Thyroid gland (tissue), 4 donors: ENCODE measurements at regions not wholly inside any gene's neighbourhood (a gene's known extent, or its start where the extent isn't known, plus 50 kb on each side); places are given as distances from the start of the nearest gene placed in this dataset.

Experiments used
- CTCF ChIP-seq, 6 experiments: fragments of 200-600 bp in 3 of 6; fragments of 450-650 bp in 3 of 6; sonication (generic) in 3 of 6; IDR thresholded peaks; one replicate each; pipeline ENCODE4 v1.5.1; 2016 to 2019; ENCODE audit warnings: antibody characterized with exemption in 6 of 6, mild to moderate bottlenecking in 2 of 6, inconsistent platforms in 1 of 6, moderate library complexity in 1 of 6
- POLR2A ChIP-seq, 2 donors: fragments of 450-650 bp; IDR thresholded peaks; one replicate each; pipeline ENCODE4 v1.6.1; 2017; ENCODE audit warnings: antibody characterized with exemption in 2 of 2, mild to moderate bottlenecking in 2 of 2, moderate library complexity in 1 of 2

- TF ChIP-seq CTCF (IDR thresholded peaks at IDR 0.05), result no peak
- TF ChIP-seq POLR2A (IDR thresholded peaks at IDR 0.05), result no peak
These were observed 700.9 kb downstream of the AACS start for GRCh38 chr12:125766091-125766490.
